ENCODE measurements at regions not wholly inside any gene's neighbourhood (a gene's known extent, or its start where the extent isn't known, plus 50 kb on each side); places are given as distances from the start of the nearest gene placed in this dataset.

DNA sequence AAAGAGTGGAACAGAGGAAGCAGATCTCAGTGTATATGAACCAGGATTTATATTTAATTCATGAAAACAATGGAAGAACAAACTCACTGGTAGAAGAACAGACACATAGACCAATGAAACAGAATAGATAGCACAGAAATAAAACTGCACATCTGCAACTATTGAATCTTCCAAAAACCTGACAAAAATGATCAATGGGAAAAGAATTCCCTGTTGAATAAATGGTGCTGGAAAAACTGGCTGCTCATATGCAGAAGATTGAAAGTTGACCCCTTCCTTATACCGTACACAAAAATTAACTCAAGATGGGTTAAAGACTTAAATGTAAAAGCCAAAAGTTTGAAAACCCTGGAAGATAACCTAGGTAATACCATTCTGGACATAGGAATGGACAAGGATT is 391.0 kb downstream of the MAGEB5 start:
- no peak for TF ChIP-seq ZNF274 (IDR thresholded peaks at IDR 0.05; ENCODE audit: low read depth, low read length)
- TF ChIP-seq YY1 (IDR thresholded peaks at IDR 0.05; ENCODE audit: insufficient read depth, insufficient read length) = no peak
- TF ChIP-seq SUZ12 (IDR thresholded peaks at IDR 0.05; ENCODE audit: extremely low read depth, insufficient read depth, insufficient read length) = no peak

All from NT2/D1 (cell line).